IMR-90 (cell line): ENCODE measurements at regions not wholly inside any gene's neighbourhood (a gene's known extent, or its start where the extent isn't known, plus 50 kb on each side); places are given as distances from the start of the nearest gene placed in this dataset.
A peak's percentile ranks its signal among the peaks of the same experiment; 100 is the strongest.

Experiments used
- ATAC-seq: fragments of 200-7000 bp; cut with Tn5 transposase; 2 replicates; pipeline ENCODE4 v1.9.1; 2020; ENCODE audit warnings: low read depth, mild to moderate bottlenecking, moderate library complexity
- BruUV-seq: library from RNA; stranded (reverse); fragments of 400-500 nt; replicated peaks from 2 replicates; lab custom pipeline; 2021; lab: Mats Ljungman, UMichigan
- CTCF ChIA-PET: fragments of 300-600 bp; formaldehyde crosslinking; extraction: SDS; loops from one replicate; lab custom pipeline; 2021; ENCODE audit warnings: antibody characterized with exemption; lab: Yijun Ruan, JAX
- POLR2A ChIA-PET: fragments of 300-600 bp; sonication (Branson Sonifier 250); formaldehyde crosslinking; loops from one replicate; lab custom pipeline; 2022; ENCODE audit warnings: antibody characterized with exemption; ENCODE audit not compliant: unreplicated experiment; lab: Charles Lee
- DNase-seq: peaks from one replicate; pipeline ENCODE4 v3.0.0; 2013
- H2AFZ ChIP-seq: replicated peaks from 2 replicates; pipeline ENCODE3; 2013; ENCODE audit warnings: low read length, mild to moderate bottlenecking; ENCODE audit not compliant: poor library complexity
- H2AK5ac ChIP-seq: 2 replicates; pipeline ENCODE4 v1.6.1; 2013; ENCODE audit warnings: low read depth, low read length, inconsistent platforms
- H2AK9ac ChIP-seq: replicated peaks from 2 replicates; pipeline ENCODE3; 2013; ENCODE audit warnings: mild to moderate bottlenecking, low read depth, low read length, moderate library complexity; ENCODE audit not compliant: poor library complexity
- H2BK120ac ChIP-seq: 2 replicates; pipeline ENCODE4 v1.6.1; 2013; ENCODE audit warnings: low read depth, low read length, inconsistent platforms
- H2BK15ac ChIP-seq: 3 replicates; pipeline ENCODE4 v1.6.1; 2013; ENCODE audit warnings: low read depth, low read length, inconsistent platforms
- H2BK20ac ChIP-seq: 2 replicates; pipeline ENCODE4 v1.6.1; 2013; ENCODE audit warnings: low read depth, mild to moderate bottlenecking, inconsistent platforms, low read length, moderate library complexity
- H2BK5ac ChIP-seq: 2 replicates; pipeline ENCODE4 v1.6.1; 2013; ENCODE audit warnings: mild to moderate bottlenecking, low read depth, low read length, inconsistent platforms; ENCODE audit not compliant: poor library complexity, severe bottlenecking
- H3K14ac ChIP-seq: replicated peaks from 2 replicates; pipeline ENCODE4 v1.6.1; 2013; ENCODE audit warnings: low read depth, low read length, inconsistent platforms
- H3K18ac ChIP-seq: 2 replicates; pipeline ENCODE4 v1.6.1; 2013; ENCODE audit warnings: low read depth, low read length, control low read depth
- H3K23ac ChIP-seq: 2 replicates; pipeline ENCODE4 v1.6.1; 2013; ENCODE audit warnings: low read depth, low read length, inconsistent platforms
- H3K27ac ChIP-seq: 2 replicates; pipeline ENCODE4 v1.5.1; 2013; ENCODE audit warnings: mild to moderate bottlenecking, control low read depth, low read length; ENCODE audit not compliant: insufficient read depth
- H3K27me3 ChIP-seq: 2 replicates; pipeline ENCODE4 v1.6.1; 2013; ENCODE audit warnings: low read length; ENCODE audit not compliant: control insufficient read depth, insufficient read depth
- H3K36me3 ChIP-seq: 2 replicates; pipeline ENCODE4 v1.6.1; 2013; ENCODE audit warnings: low read length, mixed read lengths; ENCODE audit not compliant: control insufficient read depth, insufficient read depth
- H3K4ac ChIP-seq: 2 replicates; pipeline ENCODE4 v1.6.1; 2013; ENCODE audit warnings: low read depth, low read length, inconsistent platforms
- H3K4me1 ChIP-seq: 2 replicates; pipeline ENCODE4 v1.6.1; 2013; ENCODE audit warnings: low read length, mixed read lengths; ENCODE audit not compliant: control insufficient read depth, insufficient read depth
- H3K4me2 ChIP-seq: 2 replicates; pipeline ENCODE4 v1.6.1; 2013; ENCODE audit warnings: low read depth, mild to moderate bottlenecking, control low read depth, low read length, moderate library complexity
- H3K4me3 ChIP-seq: 2 replicates; pipeline ENCODE4 v1.5.1; 2013; ENCODE audit warnings: low read depth, mild to moderate bottlenecking, control low read depth, low read length, moderate library complexity; ENCODE audit not compliant: insufficient read depth
- H3K56ac ChIP-seq: 2 replicates; pipeline ENCODE4 v1.6.1; 2013; ENCODE audit warnings: low read length, inconsistent platforms; ENCODE audit not compliant: insufficient read depth; ENCODE audit errors: extremely low read depth
- H3K79me1 ChIP-seq, 2 experiments: 2 replicates each; pipeline ENCODE4 v1.6.1; 2013; ENCODE audit warnings: low read length in 2 of 2, inconsistent platforms in 1 of 2, low read depth in 1 of 2
- H3K9ac ChIP-seq: 2 replicates; pipeline ENCODE4 v1.6.1; 2013; ENCODE audit warnings: low read depth, low read length, control low read depth
- H3K9me1 ChIP-seq: 2 replicates; pipeline ENCODE4 v1.6.1; 2013; ENCODE audit warnings: low read length, inconsistent platforms; ENCODE audit not compliant: insufficient read depth
- H3K9me3 ChIP-seq: 2 replicates; pipeline ENCODE4 v1.6.1; 2013; ENCODE audit warnings: low read length; ENCODE audit not compliant: control insufficient read depth, insufficient read depth
- H4K20me1 ChIP-seq: 2 replicates; pipeline ENCODE4 v1.6.1; 2013; ENCODE audit warnings: low read length, inconsistent platforms; ENCODE audit not compliant: insufficient read depth
- H4K5ac ChIP-seq: 2 replicates; pipeline ENCODE4 v1.6.1; 2013; ENCODE audit warnings: mild to moderate bottlenecking, low read depth, low read length, control low read depth
- H4K8ac ChIP-seq, 2 experiments: 2 replicates each; pipeline ENCODE4 v1.6.1; 2013; ENCODE audit warnings: low read depth in 2 of 2, low read length in 2 of 2, control low read depth in 1 of 2, inconsistent platforms in 1 of 2
- H4K91ac ChIP-seq: 2 replicates; pipeline ENCODE4 v1.6.1; 2013; ENCODE audit warnings: low read depth, low read length, inconsistent platforms; ENCODE audit not compliant: insufficient read depth
- CEBPB ChIP-seq: IDR thresholded peaks from 2 replicates; pipeline ENCODE4 v1.6.1; 2012; ENCODE audit warnings: low read depth, low read length, improper control_type of control experiment
- CHD1 ChIP-seq: IDR thresholded peaks from 2 replicates; pipeline ENCODE4 v1.6.1; 2012; ENCODE audit warnings: low read depth, low read length, improper control_type of control experiment
- CTCF ChIP-seq: conservative IDR thresholded peaks from 2 replicates; pipeline ENCODE4 v1.5.1; 2012; ENCODE audit warnings: mild to moderate bottlenecking, low read depth, low read length, improper control_type of control experiment
- MAZ ChIP-seq: IDR thresholded peaks from 2 replicates; pipeline ENCODE4 v1.6.1; 2012; ENCODE audit warnings: low read depth, mild to moderate bottlenecking, low read length, improper control_type of control experiment, moderate library complexity, borderline replicate concordance
- MXI1 ChIP-seq: IDR thresholded peaks from 2 replicates; pipeline ENCODE4 v1.6.1; 2012; ENCODE audit warnings: low read depth, mild to moderate bottlenecking, low read length, moderate library complexity, borderline replicate concordance
- NFE2L2 ChIP-seq: fragments of 150-350 bp; IDR thresholded peaks from 2 replicates; pipeline ENCODE4 v1.6.1; 2016; ENCODE audit warnings: low read depth, mild to moderate bottlenecking, low read length
- POLR2A ChIP-seq: IDR thresholded peaks from 2 replicates; pipeline ENCODE4 v1.6.1; 2012; ENCODE audit warnings: mild to moderate bottlenecking, low read depth, low read length
- RAD21 ChIP-seq: IDR thresholded peaks from 2 replicates; pipeline ENCODE4 v1.6.1; 2012; ENCODE audit warnings: low read length, improper control_type of control experiment
- RCOR1 ChIP-seq: IDR thresholded peaks from 2 replicates; pipeline ENCODE4 v1.6.1; 2012; ENCODE audit warnings: mild to moderate bottlenecking, low read length, improper control_type of control experiment; ENCODE audit not compliant: insufficient replicate concordance
- SMC3 ChIP-seq: fragments of 150-350 bp; IDR thresholded peaks from 2 replicates; pipeline ENCODE4 v1.6.1; 2016; ENCODE audit warnings: low read depth, mild to moderate bottlenecking, antibody characterized with exemption, low read length, moderate library complexity
- WGBS, 2 experiments: methylation state at CpG; one replicate each; pipeline versions ENCODE4 v1.1.5 to v1.1.7; 2013; ENCODE audit warnings: missing lambda C conversion rate in 2 of 2; ENCODE audit not compliant: insufficient read length in 1 of 2; ENCODE audit errors: extremely low coverage in 2 of 2; 5-methylcytosine and 5-hydroxymethylcytosine counted together
- dilution Hi-C: fragments of 300-500 bp; cut with HindIII; formaldehyde crosslinking; loops from one replicate; pipeline ENCODE4 v1.14.3; 2018; ENCODE audit warnings: low sequenced_read_pairs; ENCODE audit not compliant: unreplicated experiment
- in situ Hi-C: fragments of 300-500 bp; cut with MboI; formaldehyde crosslinking; loops from 3 replicates; pipeline ENCODE4 v1.14.3; 2019; ENCODE audit warnings: low sequenced_read_pairs, inconsistent platforms, mixed read lengths
- intact Hi-C: fragments of 100-400 bp; cut with micrococcal nuclease; formaldehyde crosslinking; loops from 2 replicates; pipeline ENCODE4 v1.10.0; 2022
- TF ChIP-seq, protein P1 (sequence below): fragments of 150-350 bp; IDR thresholded peaks from 2 replicates; pipeline ENCODE4 v1.6.1; 2016; ENCODE audit warnings: low read depth, mild to moderate bottlenecking, low read length, moderate library complexity, borderline replicate concordance
- TF ChIP-seq, protein P2 (sequence below): fragments of 150-350 bp; IDR thresholded peaks from 2 replicates; pipeline ENCODE4 v1.6.1; 2017; ENCODE audit warnings: mild to moderate bottlenecking, antibody characterized with exemption, low read length, low read depth

DNA sequence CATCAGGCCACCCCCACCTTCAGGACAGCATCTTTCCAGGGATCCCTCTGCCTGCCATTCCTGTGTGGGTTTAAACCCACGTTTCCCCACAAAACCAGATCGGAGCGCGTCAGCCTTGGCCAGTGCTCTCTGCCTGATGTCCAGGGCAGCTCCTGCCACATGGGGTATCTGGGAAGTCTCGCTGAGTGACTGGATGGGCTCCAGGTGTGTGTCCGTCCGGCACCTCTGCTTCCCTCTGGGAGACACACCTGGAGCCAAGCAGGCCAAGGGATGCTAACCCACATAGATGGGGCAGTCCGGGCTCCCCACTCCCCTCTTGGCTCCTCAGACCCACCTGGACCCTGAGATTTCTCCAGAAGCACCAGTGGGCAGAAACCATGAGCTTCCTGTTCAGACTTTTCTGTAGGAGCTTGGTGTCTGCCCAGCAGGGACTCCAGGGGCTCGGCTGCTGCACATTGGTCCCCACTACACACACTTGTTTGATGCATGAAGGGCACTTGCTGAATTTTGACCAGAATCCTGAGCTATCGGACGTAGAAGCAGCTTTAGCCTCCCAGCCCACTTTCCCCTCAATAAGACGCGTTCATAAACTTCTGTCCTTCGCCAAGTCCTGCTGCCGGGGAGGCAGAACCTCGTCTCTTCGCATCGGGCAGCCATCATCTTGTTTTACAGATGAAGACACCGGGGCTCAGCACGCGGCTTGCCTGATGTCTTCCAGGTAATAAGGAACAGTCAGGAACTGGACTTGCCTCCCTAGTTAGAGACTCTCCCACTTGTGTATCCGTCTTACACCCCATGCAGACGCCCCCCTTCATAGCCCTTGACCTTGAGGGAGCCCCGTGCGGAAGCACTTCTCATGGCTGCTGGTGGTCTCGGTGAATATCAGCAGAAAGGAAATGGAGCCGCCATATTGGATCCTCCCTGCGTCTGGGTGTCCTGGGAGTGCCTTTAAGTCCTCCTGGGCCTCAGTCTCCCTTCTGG, 91.6 kb upstream of the ZNF469 start:
- CTCF ChIA-PET = no interaction called here
- in situ Hi-C loops = no loop called here

More for the DNA sequence above, 91.6 kb upstream of the ZNF469 start:
- no peak overlapping the region for H3K4me2 ChIP-seq
- no peaks in the 10 kb centered on the region for H3K27me3 ChIP-seq
- no peak overlapping the region for H2BK5ac ChIP-seq
- no peaks in the 10 kb centered on the region for H3K36me3 ChIP-seq
- no peaks in the 10 kb centered on the region for H3K79me1 ChIP-seq
- H2AK5ac ChIP-seq = peak overlapping the region; percentile 64
- H4K91ac ChIP-seq = peak overlapping the region; percentile 21; the same call in 1 of the 2 replicates
- no peak overlapping the region for H3K27ac ChIP-seq
- peaks cover 13% of the 10 kb centered on the region for H3K9me3 ChIP-seq
- no peak overlapping the region for H3K4me3 ChIP-seq
- no peak overlapping the region for H3K9ac ChIP-seq
- no peak overlapping the region for H3K56ac ChIP-seq
- H3K4me1 ChIP-seq = peaks cover 2% of the 10 kb centered on the region
- H2BK15ac ChIP-seq = peak overlapping the region; percentile 46; the same call in 1 of the 3 replicates
- no peak for TF ChIP-seq CEBPB
- TF ChIP-seq RCOR1 = no peak
- TF ChIP-seq POLR2A = no peak
- no peak for TF ChIP-seq SMC3
- TF ChIP-seq, protein P1, sequence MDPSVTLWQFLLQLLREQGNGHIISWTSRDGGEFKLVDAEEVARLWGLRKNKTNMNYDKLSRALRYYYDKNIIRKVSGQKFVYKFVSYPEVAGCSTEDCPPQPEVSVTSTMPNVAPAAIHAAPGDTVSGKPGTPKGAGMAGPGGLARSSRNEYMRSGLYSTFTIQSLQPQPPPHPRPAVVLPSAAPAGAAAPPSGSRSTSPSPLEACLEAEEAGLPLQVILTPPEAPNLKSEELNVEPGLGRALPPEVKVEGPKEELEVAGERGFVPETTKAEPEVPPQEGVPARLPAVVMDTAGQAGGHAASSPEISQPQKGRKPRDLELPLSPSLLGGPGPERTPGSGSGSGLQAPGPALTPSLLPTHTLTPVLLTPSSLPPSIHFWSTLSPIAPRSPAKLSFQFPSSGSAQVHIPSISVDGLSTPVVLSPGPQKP = no peak
- no peak for TF ChIP-seq CTCF
- no peak for TF ChIP-seq RAD21
- TF ChIP-seq NFE2L2 = no peak
- no peak for TF ChIP-seq CHD1
- no peak for TF ChIP-seq MAZ
- TF ChIP-seq, protein P2, sequence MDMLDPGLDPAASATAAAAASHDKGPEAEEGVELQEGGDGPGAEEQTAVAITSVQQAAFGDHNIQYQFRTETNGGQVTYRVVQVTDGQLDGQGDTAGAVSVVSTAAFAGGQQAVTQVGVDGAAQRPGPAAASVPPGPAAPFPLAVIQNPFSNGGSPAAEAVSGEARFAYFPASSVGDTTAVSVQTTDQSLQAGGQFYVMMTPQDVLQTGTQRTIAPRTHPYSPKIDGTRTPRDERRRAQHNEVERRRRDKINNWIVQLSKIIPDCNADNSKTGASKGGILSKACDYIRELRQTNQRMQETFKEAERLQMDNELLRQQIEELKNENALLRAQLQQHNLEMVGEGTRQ = no peak
- no peak for TF ChIP-seq MXI1
- dilution Hi-C loops = no loop called here
- WGBS, 2 experiments = 88% methylated on average over 19 of the region's 28 CpGs; no CpG with 5 or more reads in 1 of the 2 experiments
- no peak overlapping the region for H3K18ac ChIP-seq
- POLR2A ChIA-PET = no interaction called here
- peak overlapping the region; percentile 56 for H2AFZ ChIP-seq
- no peak overlapping the region for H3K4ac ChIP-seq
- H3K14ac ChIP-seq = peak overlapping the region; percentile 2; the same call in 1 of the 2 replicates
- intact Hi-C loops = no loop called here
- H2BK120ac ChIP-seq = 0 out of 2 replicates have a peak overlapping the region, but pooled peaks have one; percentile 16
- BruUV-seq = no TSS peak
- no peaks in the 10 kb centered on the region for H4K20me1 ChIP-seq
- DNase-seq (no peak), ATAC-seq (no peak)
- 0 out of 2 replicates have a peak overlapping the region, but pooled peaks have one; percentile 4 for H3K23ac ChIP-seq
- no peak overlapping the region for H2AK9ac ChIP-seq
- peaks cover 1% of the 10 kb centered on the region; the same call in 1 of the 2 replicates for H3K9me1 ChIP-seq
- no peak overlapping the region for H4K8ac ChIP-seq
- no peak overlapping the region for H2BK20ac ChIP-seq
- H4K5ac ChIP-seq = no peak overlapping the region
